ENCODE measurements at regions not wholly inside any gene's neighbourhood (a gene's known extent, or its start where the extent isn't known, plus 50 kb on each side); places are given as distances from the start of the nearest gene placed in this dataset.

- no peak for DNase-seq
Observed at GRCh38 chr1:38716229-38716628, 143.3 kb downstream of the RRAGC start.

DNA sequence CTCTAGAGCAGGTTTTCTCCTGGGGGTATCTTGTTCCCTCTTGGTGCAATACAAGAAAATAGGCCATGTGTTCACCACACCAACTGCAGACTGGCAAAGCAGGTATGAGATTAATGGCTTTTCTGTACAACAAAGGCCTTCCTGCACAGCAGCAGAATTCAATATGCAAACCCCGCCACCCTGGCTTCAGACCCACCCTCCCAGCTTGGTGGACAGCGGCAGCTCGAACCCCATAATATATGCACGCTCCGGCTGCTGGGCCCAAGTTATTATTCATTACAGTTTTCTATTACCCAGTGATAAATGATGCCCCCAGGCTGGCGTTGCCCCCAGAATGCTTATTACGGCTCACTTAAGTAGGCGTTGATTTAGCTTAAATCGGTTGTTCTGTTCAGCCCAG, 144.2 kb downstream of the RRAGC start:
- DNase-seq = no peak

GRCh38 chr1:38712046-38712445, 147.5 kb downstream of the RRAGC start:
- no peak for DNase-seq

GRCh38 chr1:38708701-38709258, 150.8 kb downstream of the RRAGC start:
- DNase-seq = no peak

GRCh38 chr1:38701088-38701487, 158.5 kb downstream of the RRAGC start:
- no peak for DNase-seq

DNA sequence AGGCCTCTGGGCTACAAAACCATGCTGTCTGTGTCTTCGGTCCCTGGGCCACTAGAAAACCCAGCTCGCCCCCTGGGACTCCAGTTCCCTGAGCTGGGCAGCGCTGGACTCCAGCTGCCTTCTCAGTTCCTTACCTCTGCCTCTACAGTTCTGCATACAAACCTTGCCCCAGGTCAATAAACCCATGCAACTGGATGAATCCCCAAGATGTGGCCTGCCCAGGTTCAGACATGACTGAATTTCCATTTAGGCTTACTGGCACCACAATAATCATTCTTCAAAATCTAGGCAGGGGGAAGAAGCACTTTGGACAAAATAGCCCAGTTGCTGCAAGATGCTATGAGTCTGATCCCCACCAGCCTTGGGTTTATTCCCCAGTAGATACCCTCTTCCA, 159.5 kb downstream of the RRAGC start:
- DNase-seq = no peak

DNA sequence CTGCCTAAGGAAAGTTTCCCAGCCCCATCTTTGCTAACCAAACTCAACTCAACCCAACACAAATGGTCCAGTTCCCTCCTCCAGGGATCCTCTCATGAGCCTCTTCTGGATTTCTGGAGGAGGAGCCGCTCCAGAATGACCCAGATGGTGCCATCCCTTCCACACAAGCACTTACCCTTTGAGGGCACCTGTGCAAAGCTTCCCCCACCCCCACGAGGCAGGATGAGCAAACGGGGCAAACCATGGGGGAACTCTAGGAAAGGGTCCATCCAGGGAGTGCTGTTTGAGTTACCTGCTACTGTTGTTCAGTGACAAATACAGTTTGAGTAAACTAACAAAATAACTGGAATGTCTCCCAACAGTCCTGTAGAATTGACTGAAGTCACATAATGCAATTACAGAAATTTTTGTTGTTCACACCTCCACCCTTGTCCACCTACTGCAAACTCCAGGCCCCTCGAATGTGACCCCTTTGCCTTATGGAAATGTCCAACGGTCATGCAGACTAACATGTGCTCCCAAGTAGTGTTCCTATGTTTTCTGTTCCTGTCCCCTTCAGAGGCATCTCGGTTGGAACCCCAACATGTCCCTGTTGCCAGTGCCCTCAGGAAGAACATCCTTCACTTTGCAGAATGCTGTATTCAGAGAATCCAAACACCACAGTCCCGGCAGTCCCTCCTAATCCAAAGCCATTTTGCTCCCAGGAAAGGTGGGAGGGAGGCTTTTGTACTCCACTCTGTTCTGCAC, 160.1 kb downstream of the RRAGC start:
- DNase-seq = no peak

GRCh38 chr1:38697387-38697786, 162.2 kb downstream of the RRAGC start:
- DNase-seq = no peak

GRCh38 chr1:38696371-38696770, 163.2 kb downstream of the RRAGC start:
- DNase-seq = no peak

DNA sequence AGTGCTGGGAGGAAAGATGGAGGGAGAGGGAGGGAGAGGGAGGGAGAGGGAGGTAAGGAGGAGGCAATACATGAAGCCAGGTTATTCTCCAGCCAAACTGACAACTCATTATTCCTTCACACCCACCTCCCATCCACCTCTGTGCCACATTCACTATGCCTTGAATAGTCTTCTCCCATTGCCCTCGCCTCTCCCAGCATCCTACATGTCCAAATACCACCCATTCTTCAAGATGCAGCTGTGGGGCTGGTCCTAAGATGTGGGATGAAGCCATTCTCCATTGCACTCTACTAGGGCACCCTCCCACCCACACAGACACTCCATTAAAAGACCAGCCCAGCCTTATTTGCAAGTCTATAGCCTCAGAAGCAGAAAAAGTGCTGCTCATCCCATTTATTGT, 165.8 kb downstream of the RRAGC start:
- DNase-seq = no peak

DNA sequence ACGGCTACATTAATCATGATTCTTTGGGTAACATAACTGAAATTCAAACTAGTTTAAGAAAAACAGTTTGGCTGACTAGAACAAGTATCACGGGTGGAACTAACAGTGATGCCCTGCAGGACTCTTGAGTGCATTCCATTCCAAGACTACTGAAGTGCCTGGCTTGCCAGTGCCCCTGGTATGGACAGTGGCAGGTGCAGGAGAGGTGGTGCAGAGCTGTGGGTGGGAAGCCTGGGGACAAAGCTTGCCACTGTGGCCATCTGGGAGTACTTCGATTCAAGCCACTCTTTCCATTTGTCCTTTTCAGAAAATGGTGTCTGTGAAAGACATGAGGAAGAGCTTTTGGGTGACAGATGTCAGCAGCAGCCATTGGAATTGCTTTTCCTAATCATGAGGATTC, 166.5 kb downstream of the RRAGC start:
- DNase-seq = no peak

- no peak for DNase-seq
Observed at GRCh38 chr1:38690790-38691449, 168.7 kb downstream of the RRAGC start.

DNA sequence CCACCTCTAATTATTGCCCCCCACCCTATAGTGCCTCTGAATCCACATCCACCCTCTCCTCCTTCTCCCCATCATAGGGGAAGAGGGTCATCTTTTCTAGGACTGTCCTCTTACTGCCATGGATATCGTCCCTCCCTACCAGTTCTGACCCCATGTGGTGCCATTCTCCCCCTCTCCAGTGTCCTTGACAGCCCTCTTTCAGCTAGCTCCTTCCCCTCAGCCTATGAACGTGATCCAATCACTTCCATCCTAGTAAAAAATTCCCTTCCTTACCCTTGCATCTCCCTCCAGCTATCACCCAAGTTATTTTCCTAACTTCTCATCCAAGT, 172.7 kb downstream of the RRAGC start:
- DNase-seq = no peak

DNA sequence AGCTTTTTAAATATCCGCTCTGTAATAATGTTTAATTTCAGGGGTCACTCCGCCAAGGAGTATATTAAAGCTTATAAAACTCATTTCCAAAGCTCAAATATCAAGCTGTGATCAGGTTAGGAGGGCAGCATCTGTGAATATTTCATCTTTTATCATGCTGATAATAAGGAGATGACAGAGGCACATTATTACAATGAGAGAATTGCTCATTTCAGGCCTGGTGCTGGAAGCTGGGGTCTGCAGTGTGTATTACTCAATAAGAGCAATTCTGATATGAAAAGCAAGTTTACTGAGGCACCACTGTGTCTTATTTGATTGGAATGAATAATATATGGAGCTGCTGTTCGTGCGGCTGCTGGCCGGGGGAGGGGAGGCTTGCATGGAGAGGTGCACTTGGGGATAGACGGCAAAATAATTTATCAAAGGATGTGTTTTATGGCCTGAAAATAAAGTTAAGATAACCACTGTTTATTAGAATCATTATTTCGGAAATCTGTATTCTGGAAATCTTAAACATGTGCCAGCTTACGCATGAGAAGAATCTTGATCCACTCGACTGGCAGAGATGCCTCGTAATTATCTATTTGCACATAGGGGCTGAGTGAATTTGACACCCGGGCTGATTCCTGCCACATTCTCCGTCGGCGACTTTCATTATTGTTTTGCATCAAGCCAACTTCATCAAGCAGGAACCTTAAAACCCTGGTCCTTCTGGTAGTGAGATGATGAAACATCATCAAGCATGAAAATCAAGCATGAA, 173.2 kb downstream of the RRAGC start:
- DNase-seq = no peak

DNA sequence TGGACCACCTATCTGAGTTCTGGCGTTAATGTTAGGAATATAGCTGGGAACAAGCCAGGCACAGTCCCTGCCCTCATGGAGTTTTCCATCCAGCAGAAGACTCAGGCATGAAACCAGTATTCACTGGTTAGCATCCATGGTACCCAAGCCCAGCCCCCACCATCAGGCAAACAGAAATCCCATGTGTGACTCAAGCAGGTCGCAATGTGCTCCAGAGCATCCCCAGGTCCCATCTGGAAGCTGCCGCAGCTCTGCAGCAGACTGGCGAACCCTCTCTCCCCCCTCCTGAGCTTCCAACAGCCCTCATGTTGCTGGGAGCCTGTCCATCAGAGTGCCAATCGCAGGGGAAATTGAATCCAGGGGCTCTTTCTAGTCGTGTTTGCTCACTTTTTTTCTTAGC, 174.2 kb downstream of the RRAGC start:
- DNase-seq = no peak

DNA sequence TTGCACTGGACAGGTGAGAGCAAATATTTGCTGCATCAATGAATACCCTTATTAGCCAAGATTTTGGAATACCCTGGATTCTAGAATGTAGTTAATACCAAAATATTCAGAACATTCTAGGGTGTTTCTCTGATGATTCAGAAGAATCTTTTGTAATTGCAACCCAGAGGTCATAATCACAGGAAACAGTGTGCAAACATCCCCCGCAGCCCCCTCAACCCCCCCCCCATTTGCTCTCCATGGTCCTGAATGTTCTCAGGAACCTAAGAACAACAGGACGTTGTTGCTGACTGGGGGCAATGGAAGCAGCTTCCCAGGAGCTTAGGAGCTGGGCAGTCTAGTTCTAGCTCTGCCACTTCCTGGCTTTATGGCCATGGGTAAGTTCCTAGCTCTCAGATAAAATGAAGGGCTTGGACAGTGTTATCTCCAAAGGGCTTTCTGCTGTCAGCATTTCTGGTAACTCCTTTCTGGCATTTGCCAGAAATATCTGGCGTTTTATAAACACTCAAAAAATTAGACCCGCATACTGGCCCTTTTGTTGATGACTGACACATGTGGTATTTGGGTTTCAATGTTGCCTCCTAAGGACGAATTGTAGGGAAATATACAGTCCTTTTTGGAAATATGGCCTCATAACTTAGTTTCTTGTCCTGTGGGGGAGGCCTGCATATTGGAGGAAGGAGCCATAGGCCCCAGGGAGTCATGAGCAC, 178.6 kb downstream of the RRAGC start:
- DNase-seq = no peak

GRCh38 chr1:38677756-38678155, 181.8 kb downstream of the RRAGC start:
- DNase-seq = no peak

GRCh38 chr1:38677311-38677710, 182.3 kb downstream of the RRAGC start:
- DNase-seq = no peak

DNA sequence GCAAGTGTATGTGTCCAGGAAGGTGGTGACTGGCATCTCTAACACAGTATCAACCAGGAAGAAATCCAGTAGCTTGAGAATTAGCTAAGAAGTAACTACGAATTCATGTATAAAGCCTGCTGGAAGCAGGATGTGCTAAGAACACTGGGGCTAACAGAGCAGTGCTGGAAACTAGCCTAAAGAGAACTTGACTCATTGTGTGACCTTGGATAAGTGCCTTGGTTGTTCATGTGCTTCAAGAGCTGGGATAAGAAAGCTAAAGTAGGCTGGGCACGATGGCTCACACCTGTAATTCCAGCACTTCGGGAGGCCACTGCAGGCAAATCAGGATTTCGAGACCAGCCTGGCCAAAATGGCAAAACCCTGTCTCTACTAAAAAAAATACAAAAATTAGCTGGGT, 186.9 kb downstream of the RRAGC start:
- no peak for DNase-seq

- DNase-seq = no peak
Observed at GRCh38 chr1:38671221-38671620, 188.4 kb downstream of the RRAGC start.

- DNase-seq = no peak
Observed at GRCh38 chr1:38670544-38671122, 188.9 kb downstream of the RRAGC start.

GRCh38 chr1:38667626-38668025, 191.9 kb downstream of the RRAGC start:
- no peak for DNase-seq

- DNase-seq = no peak
Observed at GRCh38 chr1:38662126-38662525, 197.4 kb downstream of the RRAGC start.
